D341Med (cell line): ENCODE measurements at regions not wholly inside any gene's neighbourhood (a gene's known extent, or its start where the extent isn't known, plus 50 kb on each side); places are given as distances from the start of the nearest gene placed in this dataset.
"Not testable (repeated sequence)": the region's sequence is repeated elsewhere in the genome, so short reads cannot be mapped to it uniquely, and the experiment has no call there.

Experiments used
- DNase-seq: peaks from one replicate; pipeline ENCODE4 v3.0.0; 2012; ENCODE audit warnings: low spot score

DNA sequence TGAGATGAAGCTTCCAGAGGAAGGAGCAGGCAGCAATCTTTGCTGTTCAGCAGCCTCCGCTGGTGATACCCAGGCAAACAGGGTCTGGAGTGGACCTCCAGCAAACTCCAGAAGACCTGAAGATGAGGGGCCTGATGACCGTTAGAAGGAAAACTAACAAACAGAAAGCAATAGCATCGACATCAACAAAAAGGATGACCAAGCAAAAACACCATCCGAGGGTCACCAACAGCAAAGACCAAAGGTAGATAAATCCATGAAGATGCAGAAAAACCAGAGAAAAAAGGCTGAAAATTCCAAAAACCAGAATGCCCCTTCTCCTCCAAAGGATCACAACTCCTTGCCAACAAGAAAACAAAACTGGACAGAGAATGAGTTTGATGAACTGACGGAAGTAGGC lies 235.9 kb upstream of the NSMCE3 start:
- not testable (repeated sequence) for DNase-seq

DNA sequence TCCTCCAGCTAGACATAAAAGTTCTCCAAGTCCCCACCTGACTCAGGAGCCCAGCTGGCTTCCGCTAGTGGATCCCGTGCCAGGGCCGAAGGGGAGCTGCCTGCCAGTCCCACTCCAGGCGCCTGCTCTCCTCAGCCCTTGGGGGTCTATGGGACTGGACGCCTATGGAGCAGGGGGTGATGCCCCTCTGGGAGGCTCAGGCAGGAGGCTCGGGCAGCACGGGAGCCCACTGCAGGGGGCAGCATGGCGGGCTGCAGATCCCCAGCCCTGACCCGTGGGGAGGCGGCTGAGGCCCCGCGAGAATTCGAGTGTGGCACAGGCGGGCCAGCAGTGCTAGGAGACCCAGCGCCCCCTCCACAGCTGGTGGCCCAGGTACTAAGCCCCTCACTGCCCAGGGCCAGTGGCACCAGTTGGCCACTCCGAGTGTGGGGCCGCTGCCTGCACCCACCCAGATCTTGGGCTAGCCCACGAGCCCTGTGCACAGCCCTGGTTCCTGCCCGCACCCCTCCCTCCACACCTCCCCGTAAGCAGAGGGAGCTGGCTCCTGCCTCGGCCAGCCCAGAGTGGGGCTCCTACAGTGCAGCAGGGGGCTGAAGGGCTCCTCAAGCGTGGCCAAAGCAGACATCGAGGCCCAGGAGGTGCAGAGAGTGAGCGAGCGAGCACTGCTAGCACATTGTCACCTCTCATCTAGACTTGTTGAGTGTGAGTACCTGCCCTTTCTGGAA lies 221.3 kb upstream of the NSMCE3 start:
- DNase-seq, result no peak

DNA sequence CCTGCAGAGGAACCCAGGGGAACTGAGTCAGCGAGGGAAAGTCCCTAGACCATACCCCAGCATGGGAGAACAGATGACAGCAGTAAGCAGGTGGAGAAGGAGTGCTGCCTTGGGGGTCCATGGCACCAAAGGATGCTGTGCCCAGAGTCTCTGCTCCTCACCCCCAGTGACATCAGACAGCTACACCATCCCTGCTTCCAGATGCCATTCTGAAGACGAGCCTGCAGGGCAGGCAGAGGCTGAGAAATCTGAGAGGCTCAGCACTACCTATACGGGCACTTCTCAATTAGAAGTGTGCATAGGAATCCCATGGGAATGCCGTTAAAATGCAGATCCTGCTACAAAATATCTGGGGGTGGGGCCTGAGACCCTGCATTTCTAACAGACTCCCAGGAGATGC lies 211.3 kb upstream of the NSMCE3 start:
- no peak for DNase-seq

DNA sequence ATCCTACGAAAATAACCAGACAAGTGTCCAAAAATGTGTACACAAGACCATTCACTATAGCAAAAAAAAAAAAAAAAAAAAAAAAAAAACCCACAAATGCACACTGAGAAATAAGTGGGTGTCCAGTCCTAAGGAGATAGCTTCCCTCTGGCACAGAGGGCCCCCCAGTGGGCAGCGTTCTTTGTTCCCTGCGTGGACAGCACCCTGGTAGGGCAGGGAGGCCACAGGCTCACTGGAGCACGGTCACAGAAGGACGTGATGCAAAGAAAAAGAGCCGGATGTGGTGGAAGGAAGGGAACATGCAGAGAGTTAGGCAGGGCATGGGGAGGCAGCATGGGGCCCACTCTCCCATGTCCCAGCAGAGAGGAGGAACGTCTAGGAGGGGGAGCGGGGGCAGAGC lies 210.7 kb upstream of the NSMCE3 start:
- no peak for DNase-seq

DNA sequence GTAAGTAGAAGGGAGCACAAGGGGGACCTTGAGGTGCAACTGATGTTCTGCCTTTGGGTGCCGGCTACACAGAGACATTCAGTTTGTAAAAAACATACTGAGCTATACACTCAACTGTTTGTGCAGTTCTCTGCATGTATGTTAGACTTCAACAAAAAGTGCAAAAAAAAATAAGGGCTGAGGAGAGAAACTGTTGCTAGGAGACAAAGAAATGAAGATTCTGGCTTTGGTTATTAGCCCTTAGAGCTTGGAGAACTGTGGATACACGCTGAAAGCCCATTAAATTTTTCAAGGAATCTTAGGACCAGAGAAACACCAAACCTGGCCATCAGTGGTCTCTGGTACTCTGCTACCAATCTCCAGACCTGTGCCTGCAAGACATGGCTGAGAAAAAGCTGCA lies 207.6 kb upstream of the NSMCE3 start:
- DNase-seq, result no peak

DNA sequence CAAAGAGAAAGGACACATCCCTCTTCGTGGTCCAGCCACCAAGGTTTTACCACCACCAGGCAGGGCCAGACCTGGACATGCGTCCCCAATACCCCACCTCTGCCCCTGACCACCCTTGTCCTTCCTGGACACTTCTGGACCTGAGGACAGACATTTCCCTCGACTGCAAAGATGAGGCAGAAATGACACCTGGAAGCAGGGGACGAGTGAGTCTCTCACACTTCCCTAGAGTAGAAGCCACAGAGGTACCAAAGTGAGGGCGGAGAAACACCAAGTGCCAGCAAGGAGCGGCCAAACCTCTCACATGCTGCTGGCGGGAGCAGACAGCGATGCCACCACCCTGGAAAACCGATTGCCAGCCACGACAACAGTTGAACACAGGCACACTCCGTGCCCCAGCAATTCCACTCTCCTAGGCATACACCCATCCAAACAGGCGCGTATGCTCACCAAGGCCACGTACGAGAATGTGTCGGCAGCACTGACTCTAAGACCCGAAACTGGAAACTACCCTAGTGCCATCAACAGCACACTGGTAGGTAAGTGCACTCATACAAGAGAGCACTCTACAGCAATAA lies 207.0 kb upstream of the NSMCE3 start:
- no peak for DNase-seq

DNA sequence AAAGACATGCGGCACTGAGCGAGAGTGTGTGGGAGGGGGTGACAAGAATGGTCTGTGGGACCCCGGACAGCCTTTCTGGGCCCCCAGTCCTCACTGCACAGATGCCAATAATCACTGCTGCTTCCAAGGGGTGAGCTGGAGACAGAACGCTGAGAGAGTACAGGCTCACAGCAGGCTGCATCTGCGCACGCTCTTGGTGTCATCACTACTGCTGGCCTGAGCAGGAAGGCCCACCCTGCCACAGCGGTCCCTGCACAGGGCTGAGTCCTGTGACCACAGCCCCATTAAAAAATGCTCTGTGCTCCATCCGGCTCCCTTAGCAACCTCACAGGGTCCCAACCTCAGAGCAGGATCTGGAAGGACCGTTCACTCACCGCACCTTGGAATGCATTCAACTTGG lies 205.5 kb upstream of the NSMCE3 start:
- DNase-seq, result no peak

DNA sequence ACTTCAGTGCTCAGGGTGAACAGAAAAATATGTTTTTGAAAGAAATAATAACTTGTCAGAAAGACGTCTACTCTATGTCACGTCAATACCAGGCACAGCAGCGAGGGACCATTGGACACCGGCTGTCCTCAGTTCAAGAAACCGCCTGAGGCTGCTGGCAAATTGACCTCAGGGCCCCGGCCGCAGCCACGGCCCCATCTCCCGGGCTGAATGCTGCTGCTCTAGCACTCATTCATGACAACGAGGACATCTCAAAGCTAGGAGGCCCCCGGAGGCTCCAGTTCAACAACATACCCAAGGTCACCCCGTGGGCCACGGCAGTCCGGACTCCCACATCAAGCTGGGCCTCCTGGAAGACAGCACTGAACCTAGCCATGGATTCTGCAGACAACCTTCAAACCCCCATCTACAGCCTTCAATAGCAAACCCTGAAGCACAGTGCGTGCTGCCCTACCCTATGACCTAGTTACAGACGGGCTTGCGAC lies 204.0 kb upstream of the NSMCE3 start:
- DNase-seq, result no peak

DNA sequence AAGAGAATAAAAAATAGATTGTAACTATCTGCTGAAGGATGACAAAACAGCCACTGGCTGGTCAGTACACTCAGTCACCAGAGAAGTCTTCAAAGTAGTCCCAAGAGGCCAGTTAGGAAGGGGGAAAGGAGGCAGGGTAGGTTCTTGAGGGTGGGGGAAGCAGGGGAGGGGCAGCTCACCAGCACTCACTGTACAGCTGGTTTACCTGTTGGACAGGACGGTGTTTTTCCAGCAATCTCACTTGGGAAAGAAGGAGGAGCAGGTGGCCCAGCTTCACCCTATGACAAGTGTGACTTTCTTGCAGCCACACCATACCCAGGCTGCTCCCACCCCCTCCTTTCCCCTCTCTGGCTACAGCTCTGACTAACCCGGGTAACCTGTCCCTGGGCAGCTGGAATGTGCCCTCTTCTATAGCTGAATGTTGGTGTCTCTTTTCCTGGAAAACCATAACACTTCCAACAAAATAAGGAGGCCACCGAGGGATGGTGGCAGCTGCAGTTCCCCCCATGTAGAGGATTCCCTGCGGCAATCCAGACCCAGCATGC lies 203.4 kb upstream of the NSMCE3 start:
- DNase-seq, result no peak

DNA sequence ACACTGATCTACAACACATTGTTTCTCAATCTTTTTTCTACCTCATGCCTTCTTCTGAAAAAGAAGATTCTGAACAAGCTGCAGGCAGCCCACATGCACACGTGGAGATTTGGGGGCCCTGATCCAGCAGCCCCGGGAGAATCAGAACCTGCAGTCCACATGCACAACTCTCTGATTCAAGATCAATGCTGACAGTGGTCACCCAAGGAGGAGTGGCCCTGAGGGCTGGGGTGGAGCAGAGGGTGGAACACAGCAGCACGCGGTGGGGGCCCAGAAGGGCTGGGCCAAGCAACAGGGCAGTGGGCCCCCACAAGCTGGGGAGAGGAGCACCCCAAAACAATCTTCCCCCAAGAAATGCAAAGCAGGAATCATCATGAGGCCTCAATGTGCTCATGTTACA lies 202.1 kb upstream of the NSMCE3 start:
- DNase-seq, result no peak

DNA sequence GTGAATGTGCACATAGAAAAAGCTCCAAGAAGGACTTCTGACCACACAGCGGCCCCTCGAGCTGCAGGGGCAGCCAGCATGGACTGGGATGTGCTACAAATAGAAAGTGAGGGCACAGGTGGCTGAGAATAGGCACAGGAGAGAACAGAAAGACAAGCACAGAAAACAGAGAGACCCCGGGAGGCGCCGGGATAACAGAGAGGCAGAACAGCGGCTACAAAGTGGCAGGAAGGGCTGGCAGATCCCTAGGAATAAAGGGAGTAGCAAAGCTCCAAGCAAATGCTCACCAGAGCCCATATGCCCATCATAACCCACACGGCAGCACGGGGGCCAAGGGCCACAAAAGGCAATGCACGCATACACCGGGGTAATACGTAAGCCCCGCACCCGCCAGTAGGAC lies 201.7 kb upstream of the NSMCE3 start:
- no peak for DNase-seq

DNA sequence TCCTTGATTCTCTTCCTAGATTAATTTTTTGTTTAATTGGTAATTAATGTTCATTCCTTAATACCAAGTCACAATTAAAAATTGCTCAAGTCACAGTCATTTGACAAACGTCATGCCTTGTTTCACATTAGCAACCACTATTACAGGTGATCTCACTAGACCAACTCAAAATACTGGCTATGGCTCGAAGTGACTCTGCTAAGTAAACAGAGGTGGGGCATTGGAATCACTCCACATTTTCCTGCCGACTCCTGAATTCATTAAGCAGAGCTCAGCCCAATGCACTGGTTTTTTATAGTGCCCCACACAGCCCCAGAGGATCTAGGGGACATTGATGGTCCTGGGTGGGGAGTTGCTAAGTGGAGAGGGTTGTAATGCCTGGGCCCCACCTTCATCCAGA lies 201.2 kb upstream of the NSMCE3 start:
- no peak for DNase-seq

DNA sequence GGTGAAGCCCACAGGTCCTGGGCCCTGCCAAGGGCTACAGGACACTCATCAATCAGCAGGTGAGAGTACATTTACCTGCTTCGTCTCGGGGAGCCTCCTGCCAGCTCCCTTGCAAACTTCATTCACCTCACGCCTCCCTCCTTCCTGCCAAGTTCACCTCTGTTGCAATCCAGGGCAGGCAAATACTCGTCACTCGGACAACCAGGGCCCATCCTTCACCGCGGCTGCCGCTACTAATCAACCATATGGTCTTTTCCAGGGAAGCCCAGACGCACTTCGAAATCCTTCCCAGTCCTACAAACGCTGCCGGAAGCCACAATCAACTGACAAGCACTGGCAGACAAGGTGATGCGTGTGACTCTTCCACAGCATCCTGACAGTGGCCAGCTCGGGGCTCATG lies 200.7 kb upstream of the NSMCE3 start:
- no peak for DNase-seq

DNA sequence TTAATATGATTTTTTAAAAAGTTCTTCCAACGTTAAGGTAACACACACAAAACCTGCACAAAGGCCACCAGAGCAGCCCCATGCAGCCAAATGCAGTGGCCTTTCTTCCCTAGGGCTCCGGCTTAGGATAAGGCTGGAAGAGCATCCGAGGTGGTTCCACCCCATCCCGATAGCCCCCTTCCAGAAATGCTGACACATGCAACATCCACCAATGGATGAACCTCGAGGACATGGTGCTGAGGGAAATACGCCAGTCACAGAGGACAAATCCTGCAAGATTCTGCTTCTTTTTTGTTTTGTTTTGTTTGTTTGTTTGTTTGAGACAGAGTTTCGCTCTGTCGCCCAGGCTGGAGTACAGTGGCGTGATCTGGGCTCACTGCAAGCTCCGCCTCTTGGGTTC lies 199.3 kb upstream of the NSMCE3 start:
- no peak for DNase-seq

DNA sequence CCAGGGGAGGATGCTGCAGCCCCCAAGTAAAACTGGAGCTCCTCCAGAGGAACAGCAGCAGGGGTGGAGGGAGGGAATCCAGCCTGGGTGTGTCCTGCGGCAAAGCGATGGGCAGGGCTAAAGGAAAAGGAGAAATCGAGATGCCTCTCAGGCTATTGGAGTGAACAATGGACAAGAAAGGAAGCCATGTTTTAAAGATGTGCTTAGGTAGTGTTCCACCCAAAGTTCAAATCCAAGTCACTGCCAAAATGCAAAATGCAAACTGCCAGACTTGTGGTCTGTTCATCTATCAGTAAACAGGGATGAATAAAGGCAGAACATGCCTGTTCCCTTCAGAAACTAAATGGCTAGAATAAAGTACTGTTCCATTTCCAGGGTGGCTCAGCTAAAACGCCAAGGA lies 197.5 kb upstream of the NSMCE3 start:
- DNase-seq, result no peak

DNA sequence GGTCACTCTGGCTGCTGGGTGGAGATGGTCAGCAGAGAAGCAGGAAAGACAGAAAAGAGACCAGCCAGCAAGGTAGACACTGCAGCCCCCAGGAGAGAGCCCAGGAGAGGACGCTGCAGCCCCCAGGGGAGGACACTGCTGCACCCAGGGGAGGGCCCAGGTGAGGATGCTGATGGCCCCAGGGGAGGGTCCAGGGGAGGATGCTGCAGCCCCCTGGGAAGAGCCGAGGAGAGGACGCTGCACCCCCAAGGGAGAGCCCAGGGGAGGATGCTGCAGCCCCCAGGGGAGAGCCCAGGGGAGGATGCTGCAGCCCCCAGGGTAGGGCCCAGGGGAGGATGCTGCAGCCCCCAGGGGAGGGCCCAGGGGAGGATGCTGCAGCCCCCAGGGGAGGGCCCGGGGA lies 196.7 kb upstream of the NSMCE3 start:
- DNase-seq, result no peak

DNA sequence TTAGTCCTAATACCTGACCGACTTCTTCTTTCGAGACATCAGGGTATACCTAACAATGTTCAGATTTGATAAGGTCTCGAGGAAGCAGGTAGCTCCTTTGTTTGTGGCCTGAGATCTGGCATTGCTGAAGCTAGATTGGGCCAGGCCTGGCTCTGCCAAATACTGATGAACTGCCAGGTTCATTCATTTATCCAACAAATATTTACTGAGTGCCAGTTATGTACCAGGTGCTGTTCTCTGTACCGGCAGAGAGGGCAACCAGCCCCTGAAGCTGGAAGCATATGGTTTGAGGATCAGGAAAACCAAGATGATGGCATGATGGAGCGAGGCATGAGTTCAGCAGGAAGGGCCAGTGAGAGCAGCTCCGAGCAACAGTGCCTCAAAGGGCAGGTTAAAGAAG lies 196.2 kb upstream of the NSMCE3 start:
- no peak for DNase-seq

DNA sequence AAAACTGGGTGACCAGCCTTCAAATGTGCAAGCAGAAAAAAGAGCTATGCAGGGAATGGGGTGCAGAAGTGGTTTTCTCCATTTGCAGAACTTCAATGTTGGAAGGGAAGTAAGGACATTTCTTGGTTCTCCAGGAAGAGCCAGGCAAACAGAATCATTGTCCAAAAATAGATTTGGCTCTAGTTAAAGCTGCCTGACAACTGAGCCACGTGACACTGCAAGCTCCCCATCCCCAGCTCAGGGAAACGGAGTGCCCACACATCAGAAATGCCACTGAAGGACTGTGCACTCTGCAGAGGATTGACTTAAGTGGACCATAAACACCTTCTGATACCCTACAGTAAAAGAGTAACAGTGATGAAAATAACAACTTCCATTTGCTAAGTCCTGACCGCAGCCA lies 195.6 kb upstream of the NSMCE3 start:
- no peak for DNase-seq

DNA sequence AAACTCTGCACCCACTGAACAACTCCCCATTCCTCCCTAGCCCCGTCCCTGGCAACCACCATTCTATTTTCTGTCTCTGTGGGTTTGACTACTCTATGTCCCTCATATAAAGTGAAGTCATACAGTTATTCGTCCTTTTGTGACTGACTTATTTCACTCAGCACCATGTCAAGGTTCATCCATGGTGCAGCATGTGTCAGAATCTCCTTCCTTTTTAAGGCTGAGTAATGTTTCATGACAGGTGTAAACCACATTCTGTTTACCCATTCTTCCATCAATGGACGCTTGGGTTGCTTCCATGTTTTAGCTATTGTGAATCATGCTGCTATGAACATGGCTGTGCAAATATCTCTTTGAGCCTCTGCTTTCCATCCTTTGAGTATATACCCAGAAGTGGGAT lies 192.3 kb upstream of the NSMCE3 start:
- no peak for DNase-seq

DNA sequence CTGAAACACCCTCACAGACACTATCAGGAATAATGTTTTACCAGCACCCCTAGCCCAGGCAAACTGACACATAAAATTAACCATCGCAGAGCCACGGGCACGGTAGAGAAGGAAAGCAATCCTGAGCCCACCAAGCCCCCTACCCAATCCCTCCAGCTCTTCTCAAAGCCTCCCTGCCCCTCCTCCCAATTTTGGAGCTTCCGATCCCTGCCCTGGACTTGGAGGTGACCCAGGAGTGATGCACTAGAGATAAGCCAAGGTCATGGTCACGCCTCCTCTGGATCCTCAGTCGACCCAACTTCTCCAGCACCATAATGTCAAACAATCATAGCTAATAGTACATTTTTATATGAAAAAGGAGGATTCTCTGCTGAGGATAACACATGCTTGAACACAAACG lies 188.7 kb upstream of the NSMCE3 start:
- no peak for DNase-seq

DNA sequence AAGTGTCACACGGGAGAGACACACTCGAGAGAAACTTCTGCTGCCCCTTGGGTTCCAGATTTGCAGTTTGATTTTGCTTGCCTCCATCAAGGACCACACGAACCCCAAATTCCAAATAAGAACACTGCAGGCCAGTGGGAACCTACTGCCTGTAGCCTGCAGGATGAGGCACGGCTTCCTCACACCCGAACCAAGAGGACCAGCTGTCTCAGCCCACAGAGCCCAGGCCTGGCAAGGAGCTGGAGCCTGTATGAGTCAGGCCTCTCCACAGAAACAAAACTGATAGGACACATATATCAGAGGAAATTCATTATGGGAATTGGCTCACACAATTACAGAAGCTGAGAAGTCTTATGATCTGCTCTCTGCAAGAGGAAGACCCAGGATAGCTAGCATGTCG lies 188.1 kb upstream of the NSMCE3 start:
- DNase-seq, result no peak

DNA sequence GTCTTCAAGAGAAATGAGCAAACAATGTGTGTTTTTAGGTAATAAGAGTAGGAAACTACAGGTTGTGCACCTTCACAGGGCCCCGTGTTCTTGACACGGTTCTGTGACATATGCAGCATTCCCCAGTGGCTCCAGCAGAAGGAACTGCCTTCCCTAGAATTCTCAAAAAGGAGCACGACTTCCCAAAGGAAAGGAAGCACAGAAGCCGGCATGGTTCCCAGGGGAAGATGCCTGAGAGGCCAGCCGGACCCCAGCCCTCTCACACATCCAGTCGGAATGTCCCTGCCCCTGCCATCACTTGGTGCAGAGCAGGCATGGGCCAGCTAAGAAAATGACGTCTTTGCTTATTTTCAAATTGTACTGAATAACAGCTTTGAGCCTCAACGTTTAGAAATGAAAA lies 187.3 kb upstream of the NSMCE3 start:
- DNase-seq, result no peak

DNA sequence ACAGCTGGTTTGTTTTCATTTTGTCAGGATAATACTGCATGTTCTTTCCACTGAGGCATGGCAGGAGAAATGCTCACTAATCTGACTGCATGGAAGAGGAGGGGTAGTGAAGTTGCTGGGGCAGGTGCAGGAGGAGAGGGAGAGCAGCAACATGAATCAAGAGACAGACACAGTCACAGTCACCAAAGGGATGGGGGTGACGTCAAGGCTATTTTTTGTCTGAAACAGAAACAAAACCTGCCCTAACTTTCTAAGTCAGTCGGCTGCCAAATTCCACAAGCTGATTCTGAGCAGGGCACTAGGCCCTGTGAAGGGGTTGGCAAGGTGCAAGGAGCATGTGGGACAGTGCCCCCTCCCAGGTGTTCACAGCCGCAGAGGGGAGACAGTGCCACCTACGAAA lies 186.6 kb upstream of the NSMCE3 start:
- no peak for DNase-seq

DNA sequence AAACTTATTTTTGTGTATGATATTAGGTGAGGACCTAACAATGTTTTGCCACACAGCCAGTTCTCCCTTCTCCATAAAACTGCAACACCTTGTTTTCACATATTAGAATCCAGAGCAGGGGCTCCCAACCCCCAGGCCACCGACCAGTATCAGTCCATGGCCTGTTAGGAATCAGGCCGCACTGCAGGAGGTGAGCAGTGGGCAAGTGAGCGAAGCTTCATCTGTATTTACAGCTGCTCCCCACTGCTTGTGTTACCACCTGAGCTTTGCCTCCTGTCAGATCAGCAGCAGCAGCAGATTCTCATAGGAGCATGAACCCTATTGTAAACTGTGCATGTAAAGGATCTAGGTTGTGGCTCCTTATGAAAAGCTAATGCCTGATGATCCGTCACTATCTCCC lies 185.9 kb upstream of the NSMCE3 start:
- DNase-seq, result no peak
